ENCODE measurements at regions not wholly inside any gene's neighbourhood (a gene's known extent, or its start where the extent isn't known, plus 50 kb on each side); places are given as distances from the start of the nearest gene placed in this dataset.

- no peak for TF ChIP-seq TAF1 (IDR thresholded peaks at IDR 0.05; ENCODE audit: low read depth)
- TF ChIP-seq SMC3 (conservative IDR thresholded peaks at IDR 0.05; ENCODE audit: poor library complexity), result no peak
- no peak for TF ChIP-seq CTCF (IDR thresholded peaks at IDR 0.05; ENCODE audit: poor library complexity, severe bottlenecking)
- TF ChIP-seq MXI1 (conservative IDR thresholded peaks at IDR 0.05; ENCODE audit: poor library complexity, severe bottlenecking), result no peak
- TF ChIP-seq POLR2AphosphoS5 (IDR thresholded peaks at IDR 0.05), result no peak
- no peak for TF ChIP-seq REST (IDR thresholded peaks at IDR 0.05; ENCODE audit: borderline replicate concordance)
Observed at GRCh38 chr1:29593601-29594382, 357.5 kb downstream of the PTPRU start.

Measured in neural cell (in vitro differentiated cells).